GM18507 (cell line): ENCODE measurements at regions not wholly inside any gene's neighbourhood (a gene's known extent, or its start where the extent isn't known, plus 50 kb on each side); places are given as distances from the start of the nearest gene placed in this dataset.

ENCODE experiments used
- DNase-seq: peaks from one replicate; pipeline ENCODE4 v3.0.0; 2011; ENCODE audit warnings: low read depth; ENCODE audit not compliant: insufficient read length; ENCODE audit errors: extremely low spot score
- FAIRE-seq: peaks from 2 replicates; lab custom pipeline; 2011; peaks lifted over from hg19 to GRCh38; lab: Jason Lieb, UNC

DNA sequence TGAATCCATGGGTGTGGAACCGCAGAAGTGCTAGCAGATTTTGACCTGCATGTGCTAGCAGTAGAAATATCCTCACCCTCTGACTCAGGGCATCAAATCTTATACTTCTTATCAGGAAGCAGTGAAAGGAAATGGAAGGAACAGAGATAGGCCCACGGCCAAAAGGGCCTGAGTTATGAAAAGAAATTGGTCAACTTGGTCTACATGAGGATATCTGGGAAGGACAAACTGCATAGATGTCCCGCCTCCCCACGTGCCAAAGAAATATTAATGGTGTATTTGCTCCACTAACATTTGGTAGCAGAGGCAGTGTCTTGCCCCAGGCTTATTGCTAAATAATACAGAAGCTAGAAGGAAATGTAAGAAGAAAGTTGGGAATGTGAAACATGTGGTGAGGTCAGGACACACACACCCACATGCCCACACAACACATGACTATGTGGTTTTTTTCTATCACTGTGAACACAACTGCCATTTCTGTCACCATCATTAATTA is 93.6 kb upstream of the COL8A1 start:
- DNase-seq (no peak), FAIRE-seq (no peak)

DNA sequence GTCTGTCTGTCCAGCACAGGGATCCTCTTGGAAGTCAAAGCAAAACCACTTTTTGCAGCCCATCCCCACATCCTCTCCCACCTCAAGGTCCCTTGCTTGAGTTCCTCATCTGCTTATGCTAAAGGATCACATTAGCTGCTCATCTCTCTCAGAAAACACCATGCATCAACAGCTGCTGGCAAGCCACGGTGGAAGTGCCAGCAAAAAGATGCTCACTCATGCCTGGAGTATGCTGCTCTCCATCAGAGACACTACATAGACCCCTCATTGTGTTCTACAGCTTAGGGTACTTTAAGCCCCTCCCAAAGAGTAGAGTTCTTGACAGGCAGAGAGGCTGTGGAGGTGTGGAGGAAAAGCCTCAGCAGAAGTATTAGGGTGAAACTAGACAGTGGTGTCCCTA is 94.6 kb upstream of the COL8A1 start:
- no peak for DNase-seq
- FAIRE-seq, result no peak

DNA sequence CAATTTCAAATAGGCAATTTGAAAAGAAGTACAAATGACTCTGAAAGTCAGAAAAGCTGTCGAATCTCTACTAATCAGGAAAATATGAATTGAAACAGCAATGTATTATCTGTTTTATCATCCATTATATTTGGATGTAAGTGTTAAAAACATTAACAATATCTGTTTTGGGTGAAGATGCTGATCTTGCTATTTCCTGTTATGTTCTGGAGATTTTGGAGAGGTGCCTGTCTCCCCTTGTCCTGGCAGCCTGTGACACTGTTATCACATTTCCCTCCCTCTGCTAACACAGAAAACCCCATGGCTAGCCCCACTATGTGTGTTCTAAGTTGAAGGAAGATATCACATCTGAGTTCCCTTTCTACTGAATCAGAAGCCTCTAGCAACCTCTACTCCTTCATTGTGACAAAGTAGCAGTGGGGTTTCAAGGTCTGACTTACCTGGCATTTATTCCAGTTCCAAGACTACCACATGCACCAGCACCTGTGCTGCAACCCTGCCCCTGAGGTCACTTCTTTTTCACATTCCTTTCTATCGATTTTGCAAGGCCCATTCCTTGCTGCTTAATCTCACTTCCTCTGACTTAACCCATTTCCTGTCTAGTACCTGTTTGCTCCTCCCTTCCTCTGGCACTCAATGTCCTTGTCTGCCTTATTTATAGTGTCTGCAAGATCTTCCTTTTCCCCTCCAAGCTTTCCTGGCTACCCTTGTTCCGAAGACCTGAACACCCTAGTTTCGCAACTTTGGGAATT is 95.5 kb upstream of the COL8A1 start:
- FAIRE-seq (no peak), DNase-seq (no peak)

DNA sequence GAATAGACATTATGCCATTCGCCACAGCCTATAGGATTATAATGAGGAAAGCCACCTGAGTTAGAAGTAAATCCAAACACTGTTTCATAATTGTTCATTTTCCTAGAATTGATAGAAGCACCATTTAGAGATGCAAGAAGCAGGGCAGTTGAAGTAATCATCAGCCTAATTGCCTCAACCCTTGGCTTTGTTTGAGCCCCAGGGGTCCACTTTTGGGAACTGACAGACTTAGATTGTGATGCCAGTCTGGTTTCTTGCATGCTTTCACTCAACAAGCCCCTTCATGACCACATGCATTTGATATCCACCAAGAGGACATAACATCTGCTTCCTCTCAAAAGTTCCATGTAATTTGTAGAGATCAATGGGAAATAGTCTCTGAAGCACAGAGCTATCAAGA is 97.2 kb upstream of the COL8A1 start:
- DNase-seq, result no peak
- no peak for FAIRE-seq

DNA sequence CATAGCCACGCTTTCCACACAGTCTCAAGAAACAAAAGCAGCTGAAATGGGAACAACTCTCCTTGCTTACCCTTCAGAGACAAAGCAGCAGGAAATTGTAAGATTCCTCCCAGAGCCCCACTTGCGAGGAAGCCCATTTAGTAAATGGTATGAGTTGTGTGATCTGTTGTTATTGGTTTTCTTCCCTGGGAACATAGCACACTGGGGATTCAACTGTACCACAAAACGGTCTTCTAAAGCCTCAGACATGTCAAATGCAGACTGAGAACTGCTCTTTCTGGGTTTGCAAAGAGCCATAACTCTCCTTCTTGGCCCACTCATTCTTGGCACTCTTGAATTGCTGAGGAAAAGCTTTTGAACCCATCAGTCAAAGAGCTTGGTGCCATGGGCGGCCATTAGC is 101.0 kb upstream of the COL8A1 start:
- DNase-seq (no peak), FAIRE-seq (no peak)

DNA sequence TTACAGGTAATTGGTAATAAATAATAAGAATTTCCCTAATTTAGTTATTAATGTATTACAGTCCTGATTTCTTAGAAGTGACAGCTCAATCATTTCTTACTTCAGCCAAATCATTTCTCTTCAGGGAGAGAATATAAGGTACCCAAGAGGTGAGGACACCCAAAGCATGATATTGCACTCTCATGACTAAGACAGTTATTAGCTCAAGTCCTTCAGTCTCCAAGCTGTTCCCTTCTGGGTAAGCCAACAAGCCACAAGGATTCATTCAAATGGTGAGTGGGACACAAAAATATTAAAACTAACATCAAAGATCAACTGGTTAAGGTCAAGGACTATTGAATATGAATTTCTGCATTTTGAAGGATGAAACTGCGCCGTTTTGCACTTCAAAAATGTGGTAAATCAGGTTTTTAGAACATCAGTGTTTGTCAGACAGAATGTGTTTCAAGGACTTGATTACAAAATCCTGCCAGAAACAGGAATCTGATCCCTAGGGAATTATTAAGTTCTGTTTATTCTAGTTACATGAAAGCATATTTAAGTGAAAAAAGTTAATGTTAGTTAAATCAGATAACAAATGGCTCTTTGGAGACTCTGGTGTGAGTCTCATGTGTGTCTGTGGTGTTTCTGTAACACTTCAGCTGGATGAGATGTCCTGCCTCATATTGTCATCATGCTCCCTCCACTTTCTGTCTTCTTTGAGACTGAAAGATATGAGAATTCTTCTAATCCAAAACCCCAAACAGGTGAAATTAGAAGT is 101.7 kb upstream of the COL8A1 start:
- FAIRE-seq (no peak), DNase-seq (no peak)

DNA sequence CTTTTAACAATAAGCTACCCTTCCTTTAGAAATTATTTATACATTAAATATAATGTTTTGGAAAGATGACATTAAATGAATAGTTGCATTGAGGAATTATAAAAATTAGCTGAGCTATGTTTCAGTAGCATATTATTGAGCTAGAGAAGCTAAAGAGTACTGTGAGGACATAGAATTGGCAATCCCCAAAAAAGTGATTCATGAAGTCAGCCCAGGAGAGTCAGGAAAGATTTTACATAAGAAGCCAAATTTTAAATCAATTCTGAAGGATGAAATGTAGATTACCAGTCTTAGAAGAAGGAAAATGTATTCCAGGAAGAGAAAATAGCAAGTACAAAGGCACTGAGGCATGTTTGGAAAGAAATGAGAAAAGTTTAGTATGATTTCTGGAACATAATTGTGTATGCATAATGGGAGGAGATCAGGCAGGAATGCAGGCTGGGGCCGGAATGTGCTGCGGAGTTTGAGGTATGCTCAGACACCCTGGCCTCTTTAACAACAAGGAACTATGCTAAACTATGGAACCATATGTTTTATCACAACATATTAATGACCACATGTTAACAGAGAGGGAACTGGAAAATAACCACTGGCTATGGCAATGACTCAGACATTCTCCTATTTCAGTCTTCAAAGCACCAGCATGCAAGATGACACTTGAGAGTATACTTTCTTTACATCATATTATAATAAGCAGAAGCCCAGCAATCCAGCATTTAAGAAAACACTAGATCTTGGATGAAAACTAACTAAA is 103.3 kb upstream of the COL8A1 start:
- DNase-seq (no peak), FAIRE-seq (no peak)

DNA sequence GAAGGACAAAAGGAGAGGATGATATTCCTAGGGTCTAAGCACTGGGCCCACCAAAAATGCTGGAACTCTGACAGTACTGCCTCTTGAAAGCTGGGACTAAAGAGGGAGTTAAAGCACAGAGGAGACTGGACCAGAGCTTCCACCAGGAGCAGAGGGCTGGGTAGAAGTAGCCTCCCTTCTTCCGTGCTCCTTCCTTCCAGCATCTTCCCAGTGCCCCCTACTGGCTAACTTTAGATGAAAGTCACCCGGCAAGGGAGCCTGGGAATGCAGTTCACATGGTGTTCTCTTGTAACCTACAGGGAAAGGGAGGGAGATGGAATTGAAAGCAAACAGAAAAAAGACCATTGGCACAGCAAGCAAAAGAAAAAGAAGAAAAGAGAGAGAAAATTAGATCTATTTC is 106.1 kb upstream of the COL8A1 start:
- FAIRE-seq (peak; percentile 85), DNase-seq (peak; percentile 1)

DNA sequence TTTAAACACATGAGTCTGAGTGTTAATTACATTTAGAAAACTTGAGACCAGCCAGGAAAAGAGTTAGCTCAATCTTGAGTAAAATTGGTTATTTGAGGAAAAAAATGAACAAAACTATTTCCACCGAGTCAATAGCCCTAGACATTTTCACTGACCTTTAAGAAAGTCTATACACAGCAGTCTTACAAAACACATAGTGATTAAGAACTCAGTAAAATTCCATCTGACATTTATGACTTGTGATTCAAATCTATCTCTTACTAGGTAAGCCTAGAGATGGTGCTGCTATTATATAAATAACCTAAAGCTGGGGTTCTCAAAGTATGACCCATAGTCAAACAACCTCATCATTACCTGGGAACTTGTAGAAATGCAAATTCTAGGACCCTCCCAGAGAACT is 109.1 kb upstream of the COL8A1 start:
- FAIRE-seq (no peak), DNase-seq (no peak)

DNA sequence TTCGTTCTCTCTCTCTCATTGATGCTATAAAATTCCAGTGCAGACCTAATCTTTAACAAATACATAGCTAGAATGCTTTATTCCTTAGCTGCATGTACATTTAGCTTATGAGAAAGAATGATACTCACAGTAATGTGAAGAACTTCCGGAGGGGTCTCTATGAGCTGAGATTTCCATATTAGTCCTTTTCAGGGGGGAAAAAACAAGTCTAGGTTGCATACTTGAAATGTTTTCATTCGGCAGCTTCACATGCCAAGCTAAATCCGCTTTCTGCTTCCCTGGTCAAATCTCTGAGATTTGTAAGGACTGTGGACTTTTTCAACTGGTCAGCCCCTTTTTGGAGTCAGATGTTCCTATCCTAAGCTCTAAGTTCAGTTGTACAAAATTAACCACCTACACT is 111.5 kb upstream of the COL8A1 start:
- FAIRE-seq, result no peak

DNA sequence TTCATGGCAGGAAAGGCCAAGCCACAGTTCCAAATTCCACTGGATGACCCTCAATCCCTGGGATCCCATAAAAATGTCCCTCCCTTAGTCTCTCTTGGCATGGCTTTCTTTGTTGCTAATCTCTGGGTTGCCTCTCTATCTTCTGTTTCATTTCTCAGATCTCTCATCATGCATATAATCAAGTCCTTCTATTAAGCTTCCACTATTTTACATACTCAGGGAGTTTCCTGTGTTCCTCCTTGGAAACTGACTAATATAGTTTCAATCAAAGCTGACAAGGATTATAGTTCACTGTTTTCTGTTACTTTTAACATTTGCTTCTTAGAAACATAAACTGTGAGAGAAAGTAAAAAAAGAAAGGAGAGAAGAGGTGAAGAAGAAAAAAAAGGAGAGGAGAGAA is 113.8 kb upstream of the COL8A1 start:
- no peak for FAIRE-seq
- DNase-seq, result no peak

More for the DNA sequence above, 111.5 kb upstream of the COL8A1 start:
- DNase-seq, result no peak

DNA sequence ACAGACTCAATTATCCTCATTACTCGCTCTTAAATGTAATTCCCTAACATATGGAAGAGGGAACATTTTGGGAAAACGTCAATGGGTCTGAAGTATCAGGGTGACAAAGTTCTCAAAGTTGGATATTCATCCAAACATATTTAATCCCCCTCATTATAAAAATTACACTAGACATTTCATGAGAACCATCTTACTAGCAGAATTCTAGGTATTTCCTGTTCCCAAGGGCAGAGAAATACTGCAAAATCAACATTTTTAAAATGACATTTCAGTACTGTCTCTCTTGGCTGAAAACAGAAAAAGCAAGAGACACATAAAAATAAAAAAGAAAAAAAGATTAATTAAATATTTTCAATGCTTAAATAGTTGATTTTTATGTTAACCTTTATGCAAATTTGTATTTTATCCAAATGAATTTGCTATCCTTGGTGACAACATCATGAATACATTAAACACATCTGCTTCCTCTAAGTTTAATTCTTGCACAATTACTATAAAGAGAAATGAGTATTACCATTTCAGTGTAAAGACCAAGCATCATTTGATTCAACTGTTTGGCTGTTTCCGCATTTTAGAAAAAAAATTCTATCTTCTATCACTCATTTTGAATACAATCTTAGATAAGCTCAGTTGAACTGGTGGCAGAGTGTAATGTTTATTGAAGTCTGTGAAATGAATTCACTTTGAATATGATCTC is 114.8 kb upstream of the COL8A1 start:
- FAIRE-seq, result no peak

DNA sequence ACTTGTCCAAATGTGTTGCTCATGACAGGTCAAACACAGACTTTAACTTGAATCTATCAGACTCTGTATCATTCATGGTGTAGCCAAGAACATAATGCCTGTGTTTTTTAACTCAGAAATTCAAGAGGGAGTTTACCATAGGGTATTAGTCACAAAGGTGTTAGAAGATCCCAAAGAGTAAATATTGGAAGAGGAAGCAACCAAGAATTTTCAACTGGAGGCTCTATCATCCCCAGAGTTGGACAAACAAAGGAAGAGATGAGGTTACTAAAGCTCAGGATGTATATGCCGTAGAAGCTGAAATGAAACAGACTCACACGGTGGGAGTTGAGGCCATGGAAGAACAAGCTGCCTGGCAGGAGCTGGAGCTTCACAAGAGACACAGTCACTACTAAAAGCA is 116.2 kb upstream of the COL8A1 start:
- DNase-seq (no peak), FAIRE-seq (no peak)

More for the DNA sequence above, 114.8 kb upstream of the COL8A1 start:
- no peak for DNase-seq

DNA sequence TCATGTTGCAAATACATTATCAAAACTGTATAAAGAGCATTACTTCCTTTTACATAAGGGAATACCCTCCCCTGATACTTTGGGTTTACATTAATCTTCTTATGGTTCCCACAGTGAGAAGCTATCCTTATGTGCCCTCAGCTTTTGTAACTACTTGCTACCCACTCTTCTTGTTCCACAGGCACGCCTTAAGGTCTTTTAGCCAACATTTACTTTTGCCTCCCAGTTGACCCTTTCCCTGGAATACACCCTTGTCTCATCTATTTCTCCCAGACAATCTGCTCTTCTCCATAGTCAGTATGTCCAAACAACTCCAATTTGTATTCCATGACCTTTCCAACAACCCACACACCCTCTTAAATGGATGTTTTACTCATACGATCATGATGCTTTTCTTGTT is 116.8 kb upstream of the COL8A1 start:
- DNase-seq (no peak), FAIRE-seq (no peak)

DNA sequence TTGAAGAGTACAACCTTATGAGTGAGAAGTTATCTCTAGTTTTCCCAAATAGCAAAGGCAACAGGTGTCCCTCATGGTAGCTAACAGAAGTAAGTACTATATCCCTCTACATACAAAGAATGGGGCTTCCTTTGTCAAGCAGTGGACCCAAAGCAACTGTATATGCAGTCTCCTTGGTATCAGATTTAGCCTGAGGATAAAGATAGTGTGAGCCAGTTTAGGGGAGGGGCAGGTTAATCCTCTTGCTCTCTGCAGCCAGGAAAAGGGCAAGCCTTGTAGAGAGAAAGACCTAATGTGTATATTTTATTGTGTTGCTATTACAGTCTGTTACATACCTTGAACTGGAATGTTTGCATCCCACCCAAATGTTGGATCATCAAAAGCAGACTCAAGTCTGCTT is 117.9 kb upstream of the COL8A1 start:
- no peak for FAIRE-seq
- DNase-seq, result no peak

DNA sequence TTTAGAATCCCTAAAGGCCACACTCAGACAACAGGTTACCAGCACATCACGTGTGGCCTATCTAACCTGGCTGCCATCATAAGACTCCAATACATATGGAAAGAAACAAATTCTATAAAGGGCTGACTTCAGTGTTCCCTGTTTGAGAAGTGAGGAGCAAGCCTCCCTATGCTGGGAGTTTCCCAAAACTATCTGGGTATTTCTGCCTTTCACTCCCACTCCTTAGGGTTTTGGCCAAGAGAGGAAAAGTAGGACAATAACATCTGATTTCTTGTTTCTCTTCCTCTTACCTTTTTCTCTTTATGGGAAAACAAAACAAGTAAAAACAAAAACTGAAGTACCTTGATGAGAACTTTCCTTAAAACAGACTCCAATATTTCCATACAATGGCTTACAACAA is 121.5 kb upstream of the COL8A1 start:
- FAIRE-seq, result no peak
- no peak for DNase-seq

DNA sequence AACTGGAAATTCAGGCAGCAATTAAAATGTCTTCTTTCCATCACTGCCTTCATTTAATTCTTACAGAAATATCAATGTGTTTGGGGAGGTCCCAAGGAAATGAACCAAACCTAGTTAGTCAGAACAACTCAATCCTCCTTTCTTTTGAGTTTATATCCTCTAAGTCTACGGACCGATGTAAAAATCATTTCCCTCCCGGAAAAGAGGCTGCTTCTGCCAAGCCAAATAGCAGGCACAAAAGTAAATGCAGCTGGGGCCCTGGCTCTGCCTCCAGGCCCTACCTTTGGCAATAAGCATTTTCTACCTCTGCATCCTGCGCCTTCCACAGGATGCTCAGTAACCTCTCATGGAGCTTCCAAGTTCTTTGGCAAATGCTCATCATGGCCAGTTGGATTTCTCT is 122.5 kb upstream of the COL8A1 start:
- no peak for FAIRE-seq

DNA sequence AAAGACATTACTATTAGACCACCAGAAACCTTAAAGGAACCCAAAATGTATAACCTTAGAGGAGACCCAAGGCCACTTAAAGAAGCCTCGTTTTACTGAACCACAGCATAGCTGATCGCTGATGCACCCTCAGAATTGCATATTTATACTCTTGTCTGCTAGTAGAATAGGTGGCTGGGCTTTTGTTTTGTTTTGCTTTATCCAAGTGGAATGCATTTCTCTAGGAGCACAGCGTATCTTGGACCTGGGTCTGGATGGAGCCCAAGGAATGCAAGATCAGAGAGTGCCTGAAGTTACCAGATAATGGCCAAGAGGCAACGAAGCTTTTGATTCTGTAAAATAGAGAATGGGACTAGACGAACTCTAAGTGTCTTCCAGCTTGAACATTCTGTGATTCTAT is 129.2 kb upstream of the COL8A1 start:
- no peak for DNase-seq

More for the DNA sequence above, 122.5 kb upstream of the COL8A1 start:
- DNase-seq, result no peak

DNA sequence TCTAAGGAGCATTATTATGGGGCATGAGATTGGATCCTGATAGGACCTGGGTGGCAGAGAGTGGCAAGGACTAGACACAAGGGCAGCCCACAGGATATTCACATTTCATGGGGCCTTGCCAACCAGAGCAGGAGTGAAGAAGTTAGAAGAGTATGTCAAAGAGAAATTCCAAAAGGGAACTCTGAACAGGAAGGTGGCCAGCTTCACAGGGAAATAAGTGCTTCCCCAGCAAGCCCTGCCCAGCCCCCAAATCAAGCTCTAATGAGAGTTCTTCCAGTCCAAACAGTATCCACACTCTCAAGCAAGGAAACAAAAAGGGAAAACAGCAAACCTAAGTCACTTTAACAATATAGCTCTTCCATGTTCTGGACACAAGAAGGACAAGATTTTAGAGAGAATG is 130.2 kb upstream of the COL8A1 start:
- no peak for DNase-seq
- FAIRE-seq, result no peak

More for the DNA sequence above, 129.2 kb upstream of the COL8A1 start:
- FAIRE-seq, result no peak
